IMR-90 (cell line): ENCODE measurements at regions not wholly inside any gene's neighbourhood (a gene's known extent, or its start where the extent isn't known, plus 50 kb on each side); places are given as distances from the start of the nearest gene placed in this dataset.

Source experiments
- BHLHE40 ChIP-seq: fragments of 150-350 bp; IDR thresholded peaks from 2 replicates; pipeline ENCODE4 v1.6.1; 2016; ENCODE audit warnings: mild to moderate bottlenecking, low read depth, low read length
- CEBPB ChIP-seq: IDR thresholded peaks from 2 replicates; pipeline ENCODE4 v1.6.1; 2012; ENCODE audit warnings: low read depth, low read length, improper control_type of control experiment
- CTCF ChIP-seq: conservative IDR thresholded peaks from 2 replicates; pipeline ENCODE4 v1.5.1; 2012; ENCODE audit warnings: mild to moderate bottlenecking, low read depth, low read length, improper control_type of control experiment
- FOS ChIP-seq: fragments of 150-350 bp; IDR thresholded peaks from 2 replicates; pipeline ENCODE4 v1.6.1; 2016; ENCODE audit warnings: low read depth, low read length
- MAZ ChIP-seq: IDR thresholded peaks from 2 replicates; pipeline ENCODE4 v1.6.1; 2012; ENCODE audit warnings: low read depth, mild to moderate bottlenecking, low read length, improper control_type of control experiment, moderate library complexity, borderline replicate concordance
- MXI1 ChIP-seq: IDR thresholded peaks from 2 replicates; pipeline ENCODE4 v1.6.1; 2012; ENCODE audit warnings: low read depth, mild to moderate bottlenecking, low read length, moderate library complexity, borderline replicate concordance
- NFE2L2 ChIP-seq: fragments of 150-350 bp; IDR thresholded peaks from 2 replicates; pipeline ENCODE4 v1.6.1; 2016; ENCODE audit warnings: low read depth, mild to moderate bottlenecking, low read length
- POLR2A ChIP-seq: IDR thresholded peaks from 2 replicates; pipeline ENCODE4 v1.6.1; 2012; ENCODE audit warnings: mild to moderate bottlenecking, low read depth, low read length
- RAD21 ChIP-seq: IDR thresholded peaks from 2 replicates; pipeline ENCODE4 v1.6.1; 2012; ENCODE audit warnings: low read length, improper control_type of control experiment
- USF2 ChIP-seq: fragments of 150-350 bp; IDR thresholded peaks from 2 replicates; pipeline ENCODE4 v1.6.1; 2017; ENCODE audit warnings: mild to moderate bottlenecking, antibody characterized with exemption, low read length, low read depth

- TF ChIP-seq BHLHE40 (no peak), CTCF (no peak), POLR2A (no peak), USF2 (no peak), MXI1 (no peak), CEBPB (no peak), FOS (no peak), MAZ (no peak), RAD21 (no peak), NFE2L2 (no peak)
These were observed 464.9 kb downstream of the GRXCR1 start for GRCh38 chr4:43357252-43357974.
